Middle frontal gyrus (tissue), 1 donor: ENCODE measurements at regions not wholly inside any gene's neighbourhood (a gene's known extent, or its start where the extent isn't known, plus 50 kb on each side); places are given as distances from the start of the nearest gene placed in this dataset.

Experiments
- DNase-seq: peaks from one replicate; pipeline ENCODE4 v3.0.0-alpha.2; 2015; ENCODE audit warnings: low spot score; ENCODE audit errors: extremely low spot score

- DNase-seq, result no peak
Observed at GRCh38 chr4:4746444-4746843, 113.0 kb upstream of the MSX1 start.

DNA sequence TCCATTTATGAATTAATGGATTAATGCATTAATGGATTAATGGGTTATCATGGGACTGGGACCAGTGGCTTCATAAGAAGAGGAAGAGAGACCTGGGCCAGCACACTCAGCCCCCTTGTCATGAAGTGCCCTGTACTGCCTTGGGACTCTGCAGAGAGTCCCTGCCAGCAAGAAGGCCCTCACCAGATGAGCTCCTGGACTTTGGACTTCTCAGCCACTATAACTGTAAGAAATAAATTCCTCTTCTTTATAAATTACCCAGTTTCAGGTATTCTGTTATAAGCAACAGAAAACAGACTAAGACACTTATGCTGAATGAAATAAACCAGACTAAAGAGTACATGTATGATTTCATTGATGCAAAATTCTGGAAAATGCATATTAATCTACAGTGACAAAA is 119.4 kb upstream of the MSX1 start:
- DNase-seq, result no peak

GRCh38 chr4:4735870-4736269 is 123.6 kb upstream of the MSX1 start:
- no peak for DNase-seq

- no peak for DNase-seq
Observed at GRCh38 chr4:4735136-4735750, 124.2 kb upstream of the MSX1 start.

DNA sequence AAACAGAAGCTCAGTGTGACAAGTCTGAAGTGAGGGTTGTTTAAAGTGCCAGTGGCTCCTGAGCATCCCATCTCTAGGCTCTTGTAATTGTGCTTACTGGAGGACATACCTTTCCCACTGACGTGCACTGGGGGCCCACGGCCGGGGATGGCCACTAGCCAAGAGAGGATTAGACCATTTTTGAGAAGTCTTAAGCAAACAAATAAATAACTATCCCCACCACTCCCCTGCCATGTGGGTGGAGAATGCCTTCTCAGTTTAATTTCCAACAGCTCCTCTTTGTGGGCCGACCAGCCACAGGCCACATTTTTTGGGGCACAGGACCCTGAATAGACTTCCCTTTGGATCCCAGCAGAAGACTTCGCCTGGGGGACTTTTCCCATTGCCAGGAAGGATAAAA is 125.0 kb upstream of the MSX1 start:
- no peak for DNase-seq

- no peak for DNase-seq
Observed at GRCh38 chr4:4733663-4734062, 125.8 kb upstream of the MSX1 start.

GRCh38 chr4:4730249-4730648 is 129.2 kb upstream of the MSX1 start:
- DNase-seq, result no peak

DNA sequence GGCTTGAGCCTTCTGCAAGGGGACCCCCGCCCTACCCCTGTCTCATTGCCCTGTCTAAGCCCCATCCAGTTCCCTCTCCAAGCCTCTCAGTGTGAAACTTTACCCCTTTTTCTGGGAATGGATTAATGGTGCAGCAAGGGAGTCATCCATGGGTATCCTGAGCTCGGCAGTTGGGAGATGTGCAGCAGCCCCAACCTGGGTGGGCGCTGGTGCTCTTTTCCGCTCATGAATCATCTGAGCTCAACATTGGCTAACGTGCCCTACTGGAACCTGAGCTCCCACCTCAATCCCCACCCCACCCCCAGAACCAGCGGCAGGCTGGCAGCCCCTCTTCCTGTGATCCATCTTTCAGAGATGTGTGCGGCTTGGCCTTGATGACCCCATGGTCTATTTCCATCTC is 130.3 kb upstream of the MSX1 start:
- DNase-seq, result no peak

DNA sequence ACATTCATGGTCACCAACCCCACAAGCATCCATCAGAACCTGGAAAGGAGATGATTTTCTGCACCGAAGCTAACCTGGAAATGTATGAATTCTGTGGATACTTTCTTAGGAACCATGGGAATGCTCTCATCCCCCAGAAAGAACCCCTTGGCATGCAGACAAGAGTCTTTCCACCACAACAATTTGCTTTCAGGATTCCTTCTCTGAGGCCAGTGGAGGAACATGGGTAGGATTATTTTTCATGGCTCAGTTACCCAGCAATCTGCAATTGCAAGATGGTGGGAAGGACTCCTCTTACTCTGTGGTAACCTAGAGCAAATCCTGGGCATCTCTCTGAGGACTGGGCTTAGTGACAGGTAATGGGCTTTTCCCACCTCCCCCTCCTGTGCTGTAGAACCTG is 131.9 kb upstream of the MSX1 start:
- no peak for DNase-seq

DNA sequence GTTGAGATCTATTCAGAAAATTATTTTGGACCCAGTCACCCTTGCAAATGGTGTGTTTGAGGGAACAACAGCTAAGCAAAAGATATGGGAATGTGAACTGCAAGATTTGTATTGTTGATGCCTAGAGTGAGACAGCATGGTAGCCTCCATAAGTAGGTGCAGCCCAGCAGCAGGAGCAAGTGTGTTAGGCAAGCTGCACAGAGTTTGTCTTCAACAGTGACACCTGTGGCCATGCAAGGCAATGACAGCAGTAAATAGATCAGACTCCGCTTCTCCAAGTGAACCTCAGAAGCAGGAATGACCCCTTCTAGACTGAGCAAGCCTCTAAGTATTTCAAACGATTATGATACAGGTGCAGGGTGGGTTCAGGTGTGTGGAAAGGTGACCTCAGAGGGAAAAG is 133.4 kb upstream of the MSX1 start:
- no peak for DNase-seq

- no peak for DNase-seq
Observed at GRCh38 chr4:4724321-4724720, 135.1 kb upstream of the MSX1 start.

- DNase-seq, result no peak
Observed at GRCh38 chr4:4721636-4722035, 137.8 kb upstream of the MSX1 start.

DNA sequence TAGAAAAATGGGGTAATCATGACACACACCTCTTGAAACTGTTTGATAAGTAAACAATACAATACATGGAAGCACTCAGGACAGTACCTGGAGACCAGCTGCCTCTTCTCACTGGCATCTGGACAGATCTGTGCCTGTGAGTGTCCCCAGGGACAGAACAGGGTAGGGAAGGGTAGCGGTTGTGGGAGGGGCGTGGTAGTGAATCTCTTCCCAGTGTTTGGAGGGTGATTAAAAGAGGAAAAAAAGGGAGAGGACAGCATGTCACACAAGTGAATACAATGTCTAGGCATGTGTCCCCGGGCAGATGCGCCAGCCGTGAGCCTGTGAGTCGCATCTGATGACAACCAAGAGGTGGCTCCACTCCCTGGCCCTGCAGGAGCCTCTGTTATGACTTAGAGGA is 138.8 kb upstream of the MSX1 start:
- DNase-seq, result no peak

DNA sequence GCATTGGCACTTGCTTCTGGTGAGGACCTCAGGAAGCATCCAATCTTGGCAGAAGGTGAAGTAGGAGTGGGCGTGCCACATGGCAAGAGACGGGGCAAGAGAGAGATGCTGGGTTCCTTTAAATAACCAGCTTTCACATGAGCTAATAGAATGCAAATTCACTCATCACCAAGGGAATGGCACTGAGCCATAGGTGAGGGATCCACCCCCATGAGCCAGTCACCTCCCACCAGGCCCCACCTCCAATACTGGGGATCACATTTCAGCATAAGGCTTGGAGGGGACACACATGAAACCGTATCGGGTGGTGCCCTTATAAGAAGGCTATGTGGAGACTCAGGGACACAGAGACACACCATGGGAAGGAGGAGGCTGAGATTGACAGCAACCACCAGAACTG is 140.0 kb upstream of the MSX1 start:
- DNase-seq, result no peak

GRCh38 chr4:4717692-4718091 is 141.8 kb upstream of the MSX1 start:
- DNase-seq, result no peak

DNA sequence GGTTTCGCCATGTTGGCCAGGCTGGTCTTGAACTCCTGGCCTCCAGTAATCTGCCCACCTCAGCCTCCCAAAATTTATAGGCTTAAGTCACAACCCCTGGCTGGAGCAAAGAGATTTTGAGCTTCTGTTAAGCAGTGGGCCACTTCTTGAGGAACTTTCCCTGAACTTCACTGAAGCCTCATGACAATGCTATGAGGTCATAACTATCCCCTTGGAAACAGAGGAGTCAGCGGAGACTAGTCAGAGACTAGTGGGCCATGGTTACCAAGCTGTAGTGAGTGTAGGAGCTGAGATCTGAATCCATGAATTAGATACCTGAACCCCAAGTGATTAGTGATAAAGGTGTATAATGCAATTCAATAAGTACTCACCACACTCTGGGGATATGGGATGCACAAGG is 145.1 kb upstream of the MSX1 start:
- DNase-seq, result no peak

- no peak for DNase-seq
Observed at GRCh38 chr4:4712800-4713528, 146.5 kb upstream of the MSX1 start.

GRCh38 chr4:4711902-4712301 is 147.6 kb upstream of the MSX1 start:
- no peak for DNase-seq

- no peak for DNase-seq
Observed at GRCh38 chr4:4709736-4710135, 149.7 kb upstream of the MSX1 start.

DNA sequence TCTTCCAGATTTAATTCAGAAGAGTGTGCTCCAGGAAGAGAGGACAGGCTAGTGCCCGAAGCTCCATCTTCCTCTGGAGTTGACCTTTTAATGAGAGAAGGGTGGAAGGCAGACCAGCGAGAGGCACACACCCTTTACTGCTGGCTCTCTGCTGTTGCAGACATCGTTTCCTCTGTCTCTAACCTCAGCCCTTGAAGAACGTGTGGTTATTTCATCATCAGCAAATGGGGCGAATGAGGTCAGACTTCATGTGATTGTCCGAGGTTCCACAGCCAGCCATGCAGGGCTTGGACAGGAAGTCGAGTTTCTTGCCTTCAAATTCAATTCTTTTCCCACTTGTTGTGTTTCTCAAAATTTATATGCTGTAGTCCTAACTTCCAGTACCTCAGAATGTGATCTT is 155.2 kb upstream of the MSX1 start:
- DNase-seq, result no peak

GRCh38 chr4:4697584-4697983 is 155.7 kb upstream of the STX18 start:
- DNase-seq, result no peak

DNA sequence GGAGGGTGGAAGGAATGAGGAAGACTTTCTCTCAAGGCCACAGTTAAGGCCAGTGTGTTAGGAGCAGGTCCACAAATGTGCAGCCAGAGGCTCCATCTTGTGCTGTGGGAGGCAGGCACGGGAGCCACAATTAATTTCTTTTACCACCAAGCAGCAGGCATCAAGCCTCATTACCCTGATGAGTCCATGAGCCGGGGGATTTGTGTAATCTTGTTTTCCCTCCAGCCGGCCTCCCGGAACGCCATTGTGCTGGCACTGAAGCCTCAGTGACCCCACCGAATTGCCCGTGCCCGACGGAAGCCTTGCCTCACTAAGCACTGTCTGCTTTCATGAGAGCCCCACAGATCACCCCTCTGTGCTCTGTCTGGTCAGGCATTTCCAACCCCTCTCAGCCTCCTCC is 154.7 kb upstream of the STX18 start:
- no peak for DNase-seq

DNA sequence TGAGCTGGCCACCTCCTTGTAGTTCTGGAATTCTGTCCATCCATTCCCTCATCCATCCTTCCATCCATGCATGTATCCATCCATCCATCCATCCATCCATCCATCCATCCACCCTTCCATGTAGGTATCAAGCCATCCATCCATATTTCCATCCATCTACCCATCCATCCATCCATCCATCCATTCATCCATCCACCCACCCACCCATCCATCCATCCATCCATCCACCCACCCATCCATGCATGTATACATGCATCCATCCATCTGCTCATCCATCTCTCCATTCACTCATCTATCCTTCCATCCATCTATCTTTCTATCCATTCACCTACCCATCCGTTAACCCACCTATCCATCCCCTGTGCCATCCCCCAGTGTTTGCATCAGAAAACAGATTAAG is 153.6 kb upstream of the STX18 start:
- DNase-seq, result no peak
